SK-N-SH treated with all-trans-retinoic acid at 6 μM for 48 hours (cell line): ENCODE measurements at regions not wholly inside any gene's neighbourhood (a gene's known extent, or its start where the extent isn't known, plus 50 kb on each side); places are given as distances from the start of the nearest gene placed in this dataset.

Source experiments
- ATAC-seq: fragments of 200-7000 bp; cut with Tn5 transposase; 3 replicates; pipeline ENCODE4 v1.9.1; 2020; ENCODE audit warnings: mild to moderate bottlenecking, moderate library complexity
- ARNTL ChIP-seq: fragments of 450-650 bp; formaldehyde crosslinking; IDR thresholded peaks from 2 replicates; pipeline ENCODE4 v1.5.0; 2020; ENCODE audit warnings: low read depth, mild to moderate bottlenecking, moderate library complexity, borderline replicate concordance
- BACH2 ChIP-seq: fragments of 250-450 bp; sonication (Bioruptor Pico); IDR thresholded peaks from 2 replicates; pipeline ENCODE4 v1.9.0; 2021; ENCODE audit warnings: mild to moderate bottlenecking, borderline replicate concordance
- CSDC2 ChIP-seq: fragments of 250-450 bp; sonication (Bioruptor Pico); IDR thresholded peaks from 2 replicates; pipeline ENCODE4 v1.5.0; 2020; ENCODE audit warnings: mild to moderate bottlenecking, moderate library complexity
- ESRRG ChIP-seq: fragments of 250-450 bp; sonication (Bioruptor Pico); IDR thresholded peaks from 2 replicates; pipeline ENCODE4 v1.6.1; 2021; ENCODE audit warnings: mild to moderate bottlenecking
- GLIS3 ChIP-seq: fragments of 250-450 bp; sonication (Bioruptor Pico); IDR thresholded peaks from 2 replicates; pipeline ENCODE4 v1.5.0; 2020; ENCODE audit warnings: mild to moderate bottlenecking, moderate library complexity
- ISL1 ChIP-seq: fragments of 250-450 bp; sonication (Bioruptor Pico); IDR thresholded peaks from 2 replicates; pipeline ENCODE4 v2.1.2; 2022; ENCODE audit warnings: mild to moderate bottlenecking, moderate library complexity
- OSR1 ChIP-seq: fragments of 250-450 bp; sonication (Bioruptor Pico); IDR thresholded peaks from 2 replicates; pipeline ENCODE4 v1.8.0; 2022; ENCODE audit warnings: moderate library complexity, mild to moderate bottlenecking, inconsistent platforms
- PPARA ChIP-seq: fragments of 250-450 bp; sonication (Bioruptor Pico); IDR thresholded peaks from 2 replicates; pipeline ENCODE4 v1.5.0; 2020; ENCODE audit warnings: mild to moderate bottlenecking, borderline replicate concordance
- RARB ChIP-seq: fragments of 250-450 bp; sonication (Bioruptor Pico); IDR thresholded peaks from 2 replicates; pipeline ENCODE4 v1.8.0; 2021; ENCODE audit warnings: mild to moderate bottlenecking, moderate library complexity
- SNAI2 ChIP-seq: fragments of 250-450 bp; sonication (Bioruptor Pico); IDR thresholded peaks from 2 replicates; pipeline ENCODE4 v1.5.0; 2020; ENCODE audit warnings: mild to moderate bottlenecking, moderate library complexity
- TCF4 ChIP-seq: fragments of 250-450 bp; sonication (Bioruptor Pico); IDR thresholded peaks from 2 replicates; pipeline ENCODE4 v1.8.0; 2021; ENCODE audit warnings: mild to moderate bottlenecking, moderate library complexity, borderline replicate concordance
- ZC3H10 ChIP-seq: fragments of 250-450 bp; sonication (Bioruptor Pico); IDR thresholded peaks from 2 replicates; pipeline ENCODE4 v1.5.1; 2021; ENCODE audit warnings: mild to moderate bottlenecking, moderate library complexity
- ZFP3 ChIP-seq: fragments of 250-450 bp; sonication (Bioruptor Pico); IDR thresholded peaks from 2 replicates; pipeline ENCODE4 v1.5.0; 2020; ENCODE audit warnings: mild to moderate bottlenecking, moderate library complexity
- ZFP30 ChIP-seq: fragments of 450-650 bp; formaldehyde crosslinking; IDR thresholded peaks from 2 replicates; pipeline ENCODE4 v1.5.0; 2022; ENCODE audit warnings: mild to moderate bottlenecking, moderate library complexity
- ZNF565 ChIP-seq: fragments of 450-650 bp; formaldehyde crosslinking; conservative IDR thresholded peaks from 2 replicates; pipeline ENCODE4 v1.5.0; 2020; ENCODE audit warnings: low read depth, mild to moderate bottlenecking, moderate library complexity
- ZNF70 ChIP-seq: fragments of 450-650 bp; formaldehyde crosslinking; IDR thresholded peaks from 2 replicates; pipeline ENCODE4 v1.5.0; 2020; ENCODE audit warnings: mild to moderate bottlenecking, moderate library complexity
- ZNF8 ChIP-seq: fragments of 450-650 bp; formaldehyde crosslinking; IDR thresholded peaks from 2 replicates; pipeline ENCODE4 v1.5.0; 2020; ENCODE audit warnings: mild to moderate bottlenecking, moderate library complexity
- TF ChIP-seq, protein P1 (sequence below): fragments of 250-450 bp; sonication (Bioruptor Pico); IDR thresholded peaks from 2 replicates; pipeline ENCODE4 v1.5.1; 2021; ENCODE audit warnings: mild to moderate bottlenecking, moderate library complexity
- TF ChIP-seq, protein P2 (sequence below): fragments of 250-450 bp; sonication (Bioruptor Pico); IDR thresholded peaks from 2 replicates; pipeline ENCODE4 v1.8.0; 2021; ENCODE audit warnings: low read depth, mild to moderate bottlenecking, moderate library complexity, borderline replicate concordance
- TF ChIP-seq, protein P3 (sequence below): fragments of 250-450 bp; sonication (Bioruptor Pico); IDR thresholded peaks from 2 replicates; pipeline ENCODE4 v1.5.0; 2020; ENCODE audit warnings: mild to moderate bottlenecking, moderate library complexity
- TF ChIP-seq, protein P4 (sequence below): fragments of 250-450 bp; sonication (Bioruptor Pico); IDR thresholded peaks from 2 replicates; pipeline ENCODE4 v1.8.0; 2020; ENCODE audit warnings: mild to moderate bottlenecking, moderate library complexity, borderline replicate concordance
- TF ChIP-seq, protein P5 (sequence below): fragments of 250-450 bp; sonication (Bioruptor Pico); IDR thresholded peaks from 2 replicates; pipeline ENCODE4 v1.5.1; 2020; ENCODE audit warnings: low read depth, mild to moderate bottlenecking, moderate library complexity

DNA sequence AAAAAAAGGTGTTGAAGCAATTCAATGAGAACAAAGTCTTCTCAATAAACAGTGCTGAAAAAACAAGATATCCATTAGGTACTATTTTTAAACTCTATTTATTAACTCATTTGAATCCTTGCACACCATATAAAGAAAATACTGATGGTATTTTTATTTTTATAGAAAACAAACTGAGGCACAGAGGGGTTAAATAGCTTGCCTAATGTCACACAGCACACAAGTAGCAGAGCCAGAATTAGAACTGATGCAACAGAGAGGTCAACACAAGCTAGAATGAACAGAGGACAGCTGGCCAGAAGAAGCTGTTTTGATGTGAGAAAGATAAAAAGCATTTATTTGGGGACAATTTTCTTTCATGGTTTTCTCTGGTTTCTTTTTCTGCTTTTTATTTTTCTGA lies 99.4 kb upstream of the RGPD4 start:
- no peak for ATAC-seq
- TF ChIP-seq, protein P1, sequence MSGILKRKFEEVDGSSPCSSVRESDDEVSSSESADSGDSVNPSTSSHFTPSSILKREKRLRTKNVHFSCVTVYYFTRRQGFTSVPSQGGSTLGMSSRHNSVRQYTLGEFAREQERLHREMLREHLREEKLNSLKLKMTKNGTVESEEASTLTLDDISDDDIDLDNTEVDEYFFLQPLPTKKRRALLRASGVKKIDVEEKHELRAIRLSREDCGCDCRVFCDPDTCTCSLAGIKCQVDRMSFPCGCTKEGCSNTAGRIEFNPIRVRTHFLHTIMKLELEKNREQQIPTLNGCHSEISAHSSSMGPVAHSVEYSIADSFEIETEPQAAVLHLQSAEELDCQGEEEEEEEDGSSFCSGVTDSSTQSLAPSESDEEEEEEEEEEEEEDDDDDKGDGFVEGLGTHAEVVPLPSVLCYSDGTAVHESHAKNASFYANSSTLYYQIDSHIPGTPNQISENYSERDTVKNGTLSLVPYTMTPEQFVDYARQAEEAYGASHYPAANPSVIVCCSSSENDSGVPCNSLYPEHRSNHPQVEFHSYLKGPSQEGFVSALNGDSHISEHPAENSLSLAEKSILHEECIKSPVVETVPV (CRISPR knock-in tag) = no peak
- TF ChIP-seq ISL1 (CRISPR knock-in tag) (no peak), CSDC2 (CRISPR knock-in tag) (no peak), ZFP3 (CRISPR knock-in tag) (no peak), SNAI2 (CRISPR knock-in tag) (no peak), RARB (CRISPR knock-in tag) (no peak), BACH2 (no peak), ZNF70 (CRISPR knock-in tag) (no peak), ZC3H10 (CRISPR knock-in tag) (no peak), ESRRG (CRISPR knock-in tag) (no peak), ZFP30 (CRISPR knock-in tag) (no peak)
- TF ChIP-seq, protein P2, sequence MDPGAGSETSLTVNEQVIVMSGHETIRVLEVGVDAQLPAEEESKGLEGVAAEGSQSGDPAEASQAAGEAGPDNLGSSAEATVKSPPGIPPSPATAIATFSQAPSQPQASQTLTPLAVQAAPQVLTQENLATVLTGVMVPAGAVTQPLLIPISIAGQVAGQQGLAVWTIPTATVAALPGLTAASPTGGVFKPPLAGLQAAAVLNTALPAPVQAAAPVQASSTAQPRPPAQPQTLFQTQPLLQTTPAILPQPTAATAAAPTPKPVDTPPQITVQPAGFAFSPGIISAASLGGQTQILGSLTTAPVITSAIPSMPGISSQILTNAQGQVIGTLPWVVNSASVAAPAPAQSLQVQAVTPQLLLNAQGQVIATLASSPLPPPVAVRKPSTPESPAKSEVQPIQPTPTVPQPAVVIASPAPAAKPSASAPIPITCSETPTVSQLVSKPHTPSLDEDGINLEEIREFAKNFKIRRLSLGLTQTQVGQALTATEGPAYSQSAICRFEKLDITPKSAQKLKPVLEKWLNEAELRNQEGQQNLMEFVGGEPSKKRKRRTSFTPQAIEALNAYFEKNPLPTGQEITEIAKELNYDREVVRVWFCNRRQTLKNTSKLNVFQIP (CRISPR knock-in tag) = no peak

DNA sequence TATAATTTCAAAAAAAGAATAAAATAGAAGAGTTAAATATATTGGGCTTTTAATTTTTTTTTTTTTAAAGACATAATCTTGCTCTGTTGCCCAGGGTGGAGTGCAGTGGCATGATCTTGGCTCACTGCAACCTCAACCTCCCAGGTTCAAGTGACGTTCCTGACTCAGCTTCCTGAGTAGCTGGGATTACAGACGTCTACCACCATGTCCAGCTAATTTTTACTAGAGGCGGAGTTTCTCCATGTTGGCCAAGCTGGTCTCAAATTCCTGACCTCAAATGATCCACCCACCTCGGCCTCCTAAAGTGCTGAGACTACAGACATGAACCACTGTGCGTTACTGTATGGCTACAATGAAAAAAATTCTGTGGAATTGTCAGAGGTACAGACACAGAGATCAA lies 98.1 kb upstream of the RGPD4 start:
- no peak for TF ChIP-seq ARNTL (CRISPR knock-in tag)
- TF ChIP-seq ZFP30 (CRISPR knock-in tag) = no peak
- no peak for TF ChIP-seq ZNF565 (CRISPR knock-in tag)
- TF ChIP-seq, protein P3, sequence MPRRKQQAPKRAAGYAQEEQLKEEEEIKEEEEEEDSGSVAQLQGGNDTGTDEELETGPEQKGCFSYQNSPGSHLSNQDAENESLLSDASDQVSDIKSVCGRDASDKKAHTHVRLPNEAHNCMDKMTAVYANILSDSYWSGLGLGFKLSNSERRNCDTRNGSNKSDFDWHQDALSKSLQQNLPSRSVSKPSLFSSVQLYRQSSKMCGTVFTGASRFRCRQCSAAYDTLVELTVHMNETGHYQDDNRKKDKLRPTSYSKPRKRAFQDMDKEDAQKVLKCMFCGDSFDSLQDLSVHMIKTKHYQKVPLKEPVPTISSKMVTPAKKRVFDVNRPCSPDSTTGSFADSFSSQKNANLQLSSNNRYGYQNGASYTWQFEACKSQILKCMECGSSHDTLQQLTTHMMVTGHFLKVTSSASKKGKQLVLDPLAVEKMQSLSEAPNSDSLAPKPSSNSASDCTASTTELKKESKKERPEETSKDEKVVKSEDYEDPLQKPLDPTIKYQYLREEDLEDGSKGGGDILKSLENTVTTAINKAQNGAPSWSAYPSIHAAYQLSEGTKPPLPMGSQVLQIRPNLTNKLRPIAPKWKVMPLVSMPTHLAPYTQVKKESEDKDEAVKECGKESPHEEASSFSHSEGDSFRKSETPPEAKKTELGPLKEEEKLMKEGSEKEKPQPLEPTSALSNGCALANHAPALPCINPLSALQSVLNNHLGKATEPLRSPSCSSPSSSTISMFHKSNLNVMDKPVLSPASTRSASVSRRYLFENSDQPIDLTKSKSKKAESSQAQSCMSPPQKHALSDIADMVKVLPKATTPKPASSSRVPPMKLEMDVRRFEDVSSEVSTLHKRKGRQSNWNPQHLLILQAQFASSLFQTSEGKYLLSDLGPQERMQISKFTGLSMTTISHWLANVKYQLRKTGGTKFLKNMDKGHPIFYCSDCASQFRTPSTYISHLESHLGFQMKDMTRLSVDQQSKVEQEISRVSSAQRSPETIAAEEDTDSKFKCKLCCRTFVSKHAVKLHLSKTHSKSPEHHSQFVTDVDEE = no peak
- no peak for TF ChIP-seq ZFP3 (CRISPR knock-in tag)
- TF ChIP-seq RARB (CRISPR knock-in tag) = no peak
- no peak for TF ChIP-seq BACH2
- TF ChIP-seq, protein P4, sequence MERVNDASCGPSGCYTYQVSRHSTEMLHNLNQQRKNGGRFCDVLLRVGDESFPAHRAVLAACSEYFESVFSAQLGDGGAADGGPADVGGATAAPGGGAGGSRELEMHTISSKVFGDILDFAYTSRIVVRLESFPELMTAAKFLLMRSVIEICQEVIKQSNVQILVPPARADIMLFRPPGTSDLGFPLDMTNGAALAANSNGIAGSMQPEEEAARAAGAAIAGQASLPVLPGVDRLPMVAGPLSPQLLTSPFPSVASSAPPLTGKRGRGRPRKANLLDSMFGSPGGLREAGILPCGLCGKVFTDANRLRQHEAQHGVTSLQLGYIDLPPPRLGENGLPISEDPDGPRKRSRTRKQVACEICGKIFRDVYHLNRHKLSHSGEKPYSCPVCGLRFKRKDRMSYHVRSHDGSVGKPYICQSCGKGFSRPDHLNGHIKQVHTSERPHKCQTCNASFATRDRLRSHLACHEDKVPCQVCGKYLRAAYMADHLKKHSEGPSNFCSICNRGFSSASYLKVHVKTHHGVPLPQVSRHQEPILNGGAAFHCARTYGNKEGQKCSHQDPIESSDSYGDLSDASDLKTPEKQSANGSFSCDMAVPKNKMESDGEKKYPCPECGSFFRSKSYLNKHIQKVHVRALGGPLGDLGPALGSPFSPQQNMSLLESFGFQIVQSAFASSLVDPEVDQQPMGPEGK (CRISPR knock-in tag) = no peak
- TF ChIP-seq OSR1 = no peak
- TF ChIP-seq, protein P2 (CRISPR knock-in tag) = no peak
- TF ChIP-seq ZC3H10 (CRISPR knock-in tag) = no peak
- no peak for TF ChIP-seq PPARA
- no peak for TF ChIP-seq ZNF8 (CRISPR knock-in tag)
- TF ChIP-seq GLIS3 = no peak
- TF ChIP-seq, protein P5, sequence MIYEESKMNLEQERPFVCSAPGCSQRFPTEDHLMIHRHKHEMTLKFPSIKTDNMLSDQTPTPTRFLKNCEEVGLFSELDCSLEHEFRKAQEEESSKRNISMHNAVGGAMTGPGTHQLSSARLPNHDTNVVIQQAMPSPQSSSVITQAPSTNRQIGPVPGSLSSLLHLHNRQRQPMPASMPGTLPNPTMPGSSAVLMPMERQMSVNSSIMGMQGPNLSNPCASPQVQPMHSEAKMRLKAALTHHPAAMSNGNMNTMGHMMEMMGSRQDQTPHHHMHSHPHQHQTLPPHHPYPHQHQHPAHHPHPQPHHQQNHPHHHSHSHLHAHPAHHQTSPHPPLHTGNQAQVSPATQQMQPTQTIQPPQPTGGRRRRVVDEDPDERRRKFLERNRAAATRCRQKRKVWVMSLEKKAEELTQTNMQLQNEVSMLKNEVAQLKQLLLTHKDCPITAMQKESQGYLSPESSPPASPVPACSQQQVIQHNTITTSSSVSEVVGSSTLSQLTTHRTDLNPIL = no peak
- TF ChIP-seq ESRRG (CRISPR knock-in tag) = no peak
- TF ChIP-seq CSDC2 (CRISPR knock-in tag) = no peak
- TF ChIP-seq TCF4 (CRISPR knock-in tag) = no peak
- no peak for ATAC-seq
